Tibial nerve (tissue), 4 donors: ENCODE measurements at regions not wholly inside any gene's neighbourhood (a gene's known extent, or its start where the extent isn't known, plus 50 kb on each side); places are given as distances from the start of the nearest gene placed in this dataset.
"Not testable (repeated sequence)": the region's sequence is repeated elsewhere in the genome, so short reads cannot be mapped to it uniquely, and the experiment has no call there.

Source experiments
- DNase-seq, 2 donors: peaks; one replicate each; pipeline ENCODE4 v3.0.0-alpha.2; 2019; ENCODE audit warnings: low spot score in 2 of 2
- H3K27ac ChIP-seq, 4 donors: fragments of 200-600 bp; sonication (generic) in 3 of 4; one replicate each; pipeline ENCODE4 v1.5.1; 2017 to 2019; ENCODE audit warnings: mild to moderate bottlenecking in 1 of 4
- H3K27me3 ChIP-seq, 2 donors: fragments of 200-600 bp; sonication (generic) in 1 of 2; one replicate each; pipeline versions ENCODE4 v1.5.1 to v1.6.0; 2017 to 2019
- H3K36me3 ChIP-seq, 3 donors: fragments of 200-600 bp; sonication (generic); one replicate each; pipeline ENCODE4 v1.5.1; 2018 to 2019
- H3K4me1 ChIP-seq, 4 donors: fragments of 200-600 bp; sonication (generic) in 3 of 4; one replicate each; pipeline ENCODE4 v1.5.1; 2017 to 2019
- H3K4me3 ChIP-seq, 4 donors: fragments of 200-600 bp; sonication (generic) in 3 of 4; one replicate each; pipeline ENCODE4 v1.5.1; 2017 to 2019; ENCODE audit warnings: mild to moderate bottlenecking in 1 of 4, moderate library complexity in 1 of 4
- H3K9me3 ChIP-seq, 4 donors: fragments of 200-600 bp; sonication (generic) in 3 of 4; one replicate each; pipeline ENCODE4 v1.5.1; 2017 to 2019
- EP300 ChIP-seq, 2 donors: sonication (generic); formaldehyde crosslinking; IDR thresholded peaks; one replicate each; pipeline ENCODE4 v1.6.1; 2017; ENCODE audit warnings: antibody characterized with exemption in 2 of 2, mild to moderate bottlenecking in 1 of 2
- POLR2A ChIP-seq, 2 donors: fragments of 450-650 bp; IDR thresholded peaks; one replicate each; pipeline ENCODE4 v1.6.1; 2017; ENCODE audit warnings: antibody characterized with exemption in 2 of 2, mild to moderate bottlenecking in 2 of 2, moderate library complexity in 2 of 2
- WGBS, 2 donors: methylation state at CpG; one replicate each; pipeline ENCODE4 v1.1.5; 2018; 5-methylcytosine and 5-hydroxymethylcytosine counted together
- TF ChIP-seq, protein P1 (sequence below), 5 experiments: fragments of 200-600 bp in 3 of 5; fragments of 450-650 bp in 2 of 5; sonication (generic) in 3 of 5; IDR thresholded peaks; one replicate each; pipeline ENCODE4 v1.5.1; 2016 to 2019; ENCODE audit warnings: antibody characterized with exemption in 5 of 5, mild to moderate bottlenecking in 3 of 5, moderate library complexity in 2 of 5

DNA sequence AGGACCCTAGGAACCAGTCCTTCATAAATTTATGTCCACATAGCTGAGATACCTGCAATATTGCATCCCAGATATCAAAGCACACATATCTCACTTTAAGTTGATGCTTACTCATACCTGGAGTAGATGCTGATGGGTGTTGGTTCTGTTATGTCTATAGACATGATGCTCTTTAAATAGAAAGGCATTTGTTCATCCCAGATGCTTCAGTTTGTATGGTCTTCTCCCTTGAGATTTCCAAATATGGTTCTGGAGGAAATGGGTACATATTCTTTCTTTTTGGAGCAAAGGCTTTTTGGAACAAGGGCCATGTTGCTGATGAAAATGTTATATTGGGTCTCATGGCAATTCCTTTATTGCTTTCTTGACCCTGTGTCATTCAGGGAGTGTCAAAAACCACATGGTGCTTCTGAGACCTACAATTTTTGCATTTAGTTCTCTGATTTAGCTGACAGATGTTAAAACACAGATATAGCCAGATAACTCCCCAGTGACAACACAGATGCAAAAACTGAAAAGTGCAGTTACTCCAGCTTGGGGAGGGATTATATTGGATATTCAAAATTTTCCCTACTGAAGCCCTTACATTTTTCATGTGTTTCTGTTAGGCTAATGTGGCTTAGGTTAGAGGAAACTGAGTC, 211.4 kb downstream of the KCNRG start:
- no peaks in the 10 kb centered on the region for H3K27me3 ChIP-seq
- H3K4me3 ChIP-seq, result no peak overlapping the region
- DNase-seq, result no peak
- no peaks in the 10 kb centered on the region for H3K36me3 ChIP-seq
- TF ChIP-seq EP300 (IDR thresholded peaks at IDR 0.05), result no peak
- H3K4me1 ChIP-seq, result peaks cover 0 to 33% (median 8%) of the 10 kb centered on the region in 4 donors
- H3K9me3 ChIP-seq, result no peaks in the 10 kb centered on the region
- no peak overlapping the region for H3K27ac ChIP-seq

DNA sequence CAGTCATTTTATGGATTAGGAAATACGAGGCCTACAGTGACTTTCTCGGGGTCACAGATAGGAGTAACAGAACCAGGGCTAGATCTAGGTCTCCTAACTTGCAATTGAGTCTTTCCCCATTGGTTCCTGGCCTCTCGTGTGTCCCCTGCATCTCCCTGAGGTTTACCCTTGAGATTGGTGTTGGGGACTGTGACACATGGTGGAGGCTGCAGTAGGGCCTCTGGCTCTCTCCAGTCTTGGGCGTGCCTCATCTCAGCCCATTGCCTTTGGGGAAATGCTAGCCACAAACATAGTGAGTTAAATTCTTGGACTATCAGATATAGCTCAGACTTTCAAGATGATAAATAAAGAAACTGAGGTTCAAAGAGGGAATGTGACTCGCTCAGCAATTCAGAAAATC, 212.1 kb downstream of the KCNRG start:
- 83 to 85% methylated on average over 5 of the region's 5 CpGs for WGBS, 2 donors
- H3K36me3 ChIP-seq, result no peaks in the 10 kb centered on the region
- no peak for DNase-seq
- no peaks in the 10 kb centered on the region for H3K9me3 ChIP-seq
- peaks cover 0 to 30% (median 5%) of the 10 kb centered on the region in 4 donors for H3K4me1 ChIP-seq
- H3K27me3 ChIP-seq, result no peaks in the 10 kb centered on the region
- no peak overlapping the region for H3K27ac ChIP-seq
- no peak overlapping the region for H3K4me3 ChIP-seq
- TF ChIP-seq EP300 (IDR thresholded peaks at IDR 0.05), result no peak
- TF ChIP-seq POLR2A (IDR thresholded peaks at IDR 0.05), result no peak
- TF ChIP-seq, protein P1, sequence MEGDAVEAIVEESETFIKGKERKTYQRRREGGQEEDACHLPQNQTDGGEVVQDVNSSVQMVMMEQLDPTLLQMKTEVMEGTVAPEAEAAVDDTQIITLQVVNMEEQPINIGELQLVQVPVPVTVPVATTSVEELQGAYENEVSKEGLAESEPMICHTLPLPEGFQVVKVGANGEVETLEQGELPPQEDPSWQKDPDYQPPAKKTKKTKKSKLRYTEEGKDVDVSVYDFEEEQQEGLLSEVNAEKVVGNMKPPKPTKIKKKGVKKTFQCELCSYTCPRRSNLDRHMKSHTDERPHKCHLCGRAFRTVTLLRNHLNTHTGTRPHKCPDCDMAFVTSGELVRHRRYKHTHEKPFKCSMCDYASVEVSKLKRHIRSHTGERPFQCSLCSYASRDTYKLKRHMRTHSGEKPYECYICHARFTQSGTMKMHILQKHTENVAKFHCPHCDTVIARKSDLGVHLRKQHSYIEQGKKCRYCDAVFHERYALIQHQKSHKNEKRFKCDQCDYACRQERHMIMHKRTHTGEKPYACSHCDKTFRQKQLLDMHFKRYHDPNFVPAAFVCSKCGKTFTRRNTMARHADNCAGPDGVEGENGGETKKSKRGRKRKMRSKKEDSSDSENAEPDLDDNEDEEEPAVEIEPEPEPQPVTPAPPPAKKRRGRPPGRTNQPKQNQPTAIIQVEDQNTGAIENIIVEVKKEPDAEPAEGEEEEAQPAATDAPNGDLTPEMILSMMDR (IDR thresholded peaks at IDR 0.05), result no peak

- Histone ChIP-seq H3K4me1 (peaks cover 0 to 19% (median 5%) of the 10 kb centered on the region in 4 donors), H3K4me3 (no peak overlapping the region), H3K36me3 (no peaks in the 10 kb centered on the region), H3K9me3 (no peaks in the 10 kb centered on the region), H3K27ac (no peak overlapping the region), H3K27me3 (no peaks in the 10 kb centered on the region)
- 95 to 96% methylated on average over 6 of the region's 6 CpGs for WGBS, 2 donors
- TF ChIP-seq, protein P1 (IDR thresholded peaks at IDR 0.05), result no peak
- TF ChIP-seq POLR2A (IDR thresholded peaks at IDR 0.05) (no peak), EP300 (IDR thresholded peaks at IDR 0.05) (no peak)
- no peak for DNase-seq
Observed at GRCh38 chr13:50228527-50228926, 213.3 kb downstream of the KCNRG start.

GRCh38 chr13:50229960-50230661, 214.9 kb downstream of the KCNRG start:
- no peak overlapping the region for H3K4me3 ChIP-seq
- TF ChIP-seq, protein P1 (IDR thresholded peaks at IDR 0.05), result no peak
- TF ChIP-seq EP300 (IDR thresholded peaks at IDR 0.05), result peak in 1 of 2 donors; percentile 64
- H3K36me3 ChIP-seq, result no peaks in the 10 kb centered on the region
- H3K9me3 ChIP-seq, result no peaks in the 10 kb centered on the region
- no peak for DNase-seq
- no peak overlapping the region for H3K27ac ChIP-seq
- H3K27me3 ChIP-seq, result no peaks in the 10 kb centered on the region
- 63 to 64% methylated on average over 2 of the region's 2 CpGs for WGBS, 2 donors
- H3K4me1 ChIP-seq, result peaks cover 0 to 12% (median 5%) of the 10 kb centered on the region in 4 donors

- Histone ChIP-seq H3K4me1 (peaks cover 0 to 8% (median 5%) of the 10 kb centered on the region in 4 donors), H3K27ac (no peak overlapping the region), H3K9me3 (no peaks in the 10 kb centered on the region), H3K27me3 (no peaks in the 10 kb centered on the region), H3K36me3 (no peaks in the 10 kb centered on the region), H3K4me3 (no peak overlapping the region)
- no peak for DNase-seq
- 90 to 93% methylated on average over 2 of the region's 2 CpGs for WGBS, 2 donors
- TF ChIP-seq EP300 (IDR thresholded peaks at IDR 0.05), result no peak
- TF ChIP-seq, protein P1 (IDR thresholded peaks at IDR 0.05), result no peak
- no peak for TF ChIP-seq POLR2A (IDR thresholded peaks at IDR 0.05)
Observed at GRCh38 chr13:50230662-50230978, 215.4 kb downstream of the KCNRG start.

- H3K27ac ChIP-seq, H3K27me3 ChIP-seq, H3K9me3 ChIP-seq, H3K36me3 ChIP-seq, H3K4me3 ChIP-seq, DNase-seq: not testable (repeated sequence)
- peaks cover 0 to 13% (median 3%) of the 10 kb centered on the region in 4 donors for H3K4me1 ChIP-seq
- WGBS, 2 donors, result 92% methylated on average over 5 of the region's 5 CpGs
Observed at GRCh38 chr13:50233574-50233973, 218.3 kb downstream of the KCNRG start.
